OCI-LY7 (cell line): ENCODE measurements at regions not wholly inside any gene's neighbourhood (a gene's known extent, or its start where the extent isn't known, plus 50 kb on each side); places are given as distances from the start of the nearest gene placed in this dataset.

Experiments
- BruUV-seq: library from RNA; stranded (reverse); fragments of 400-500 nt; replicated peaks from 2 replicates; lab custom pipeline; 2021; lab: Mats Ljungman, UMichigan
- CTCF ChIA-PET: fragments of 300-600 bp; sonication (Branson Sonifier 250); formaldehyde crosslinking; loops from one replicate; lab custom pipeline; 2022; ENCODE audit warnings: antibody characterized with exemption; ENCODE audit not compliant: unreplicated experiment; lab: Charles Lee
- POLR2A ChIA-PET: fragments of 300-600 bp; sonication (Branson Sonifier 250); formaldehyde crosslinking; loops from one replicate; lab custom pipeline; 2022; ENCODE audit warnings: antibody characterized with exemption; lab: Charles Lee
- DNase-seq: peaks from one replicate; pipeline ENCODE4 v3.0.0-alpha.2; 2015; ENCODE audit warnings: low spot score
- H2AFZ ChIP-seq: fragments of 200-600 bp; sonication (generic), shearing (Covaris generic); 2 replicates; pipeline ENCODE4 v1.6.1; 2014; ENCODE audit warnings: mild to moderate bottlenecking, antibody characterized with exemption, low read length, moderate library complexity
- H3K27ac ChIP-seq: fragments of 200-600 bp; sonication (generic); 2 replicates; pipeline ENCODE4 v1.5.1; 2014; ENCODE audit warnings: mixed run types, low read depth, mild to moderate bottlenecking, moderate library complexity, low read length, inconsistent platforms; ENCODE audit not compliant: poor library complexity, severe bottlenecking
- H3K36me3 ChIP-seq: fragments of 200-600 bp; sonication (generic); 2 replicates; pipeline ENCODE4 v1.6.1; 2014; ENCODE audit warnings: mild to moderate bottlenecking, antibody characterized with exemption, low read length, moderate library complexity, mixed read lengths; ENCODE audit not compliant: insufficient read depth
- H3K4me1 ChIP-seq: fragments of 200-600 bp; sonication (generic); 2 replicates; pipeline ENCODE4 v1.5.1; 2014; ENCODE audit warnings: mild to moderate bottlenecking, low read length; ENCODE audit not compliant: insufficient read depth, poor library complexity, severe bottlenecking
- H3K4me2 ChIP-seq: fragments of 200-600 bp; sonication (generic); 2 replicates; pipeline ENCODE4 v1.6.1; 2014; ENCODE audit warnings: mild to moderate bottlenecking, low read length
- H3K4me3 ChIP-seq: fragments of 200-600 bp; sonication (generic); 2 replicates; pipeline ENCODE4 v1.5.1; 2014; ENCODE audit warnings: mild to moderate bottlenecking, low read depth, low read length; ENCODE audit not compliant: poor library complexity, severe bottlenecking
- H3K79me2 ChIP-seq: fragments of 200-600 bp; sonication (generic); 2 replicates; pipeline ENCODE4 v1.6.1; 2016; ENCODE audit warnings: low read depth, mild to moderate bottlenecking, low read length, moderate library complexity, mixed read lengths; ENCODE audit not compliant: insufficient read depth
- H3K9me2 ChIP-seq: fragments of 200-600 bp; sonication (generic); 2 replicates; pipeline ENCODE4 v1.6.1; 2016; ENCODE audit warnings: mild to moderate bottlenecking, low read length, mixed read lengths; ENCODE audit not compliant: insufficient read depth
- H3K9me3 ChIP-seq: fragments of 200-600 bp; sonication (generic); 2 replicates; pipeline ENCODE4 v1.6.1; 2014; ENCODE audit warnings: mild to moderate bottlenecking, mixed run types, low read length, mixed read lengths
- H4K20me1 ChIP-seq: fragments of 200-600 bp; sonication (generic); 2 replicates; pipeline ENCODE4 v1.6.1; 2014; ENCODE audit warnings: mild to moderate bottlenecking, antibody characterized with exemption, low read length, moderate library complexity, mixed read lengths; ENCODE audit not compliant: insufficient read depth
- CTCF ChIP-seq: fragments of 200-600 bp; sonication (generic); conservative IDR thresholded peaks from 2 replicates; pipeline ENCODE4 v1.5.1; 2014; ENCODE audit warnings: mild to moderate bottlenecking, antibody characterized with exemption, low read length, moderate library complexity, mixed read lengths
- EZH2phosphoT487 ChIP-seq: fragments of 200-600 bp; sonication (generic); IDR thresholded peaks from 2 replicates; pipeline ENCODE4 v1.6.1; 2018; ENCODE audit warnings: low read depth, borderline replicate concordance, mild to moderate bottlenecking, mixed run types, antibody characterized with exemption, low read length, moderate library complexity, mixed read lengths
- intact Hi-C: fragments of 100-400 bp; cut with micrococcal nuclease; formaldehyde crosslinking; loops from one replicate; pipeline ENCODE4 v1.10.0; 2022; ENCODE audit not compliant: unreplicated experiment

GRCh38 chr6:22975079-22975478 is 405.7 kb downstream of the HDGFL1 start:
- H3K79me2 ChIP-seq = no peaks in the 10 kb centered on the region
- no peak overlapping the region for H3K4me2 ChIP-seq
- TF ChIP-seq EZH2phosphoT487 (no peak), CTCF (no peak)
- no peak overlapping the region for H2AFZ ChIP-seq
- no peak for DNase-seq
- CTCF ChIA-PET = no interaction called here
- H3K27ac ChIP-seq = no peak overlapping the region
- H3K4me1 ChIP-seq = no peaks in the 10 kb centered on the region
- intact Hi-C loops = no loop called here
- H3K4me3 ChIP-seq = no peak overlapping the region
- no peaks in the 10 kb centered on the region for H4K20me1 ChIP-seq
- no peaks in the 10 kb centered on the region for H3K9me3 ChIP-seq
- POLR2A ChIA-PET = no interaction called here
- no peaks in the 10 kb centered on the region for H3K36me3 ChIP-seq
- BruUV-seq = no TSS peak
- no peaks in the 10 kb centered on the region for H3K9me2 ChIP-seq

GRCh38 chr6:22980446-22980845 is 411.1 kb downstream of the HDGFL1 start:
- ChIA-PET POLR2A (no interaction called here), CTCF (no interaction called here)
- no peaks in the 10 kb centered on the region for H3K4me1 ChIP-seq
- no peak for DNase-seq
- no peaks in the 10 kb centered on the region for H3K9me2 ChIP-seq
- no peak overlapping the region for H3K4me2 ChIP-seq
- intact Hi-C loops = no loop called here
- H3K27ac ChIP-seq = no peak overlapping the region
- H3K36me3 ChIP-seq = no peaks in the 10 kb centered on the region
- BruUV-seq = no TSS peak
- no peak overlapping the region for H3K4me3 ChIP-seq
- H3K9me3 ChIP-seq = no peaks in the 10 kb centered on the region
- TF ChIP-seq CTCF = no peak
- H3K79me2 ChIP-seq = no peaks in the 10 kb centered on the region
- no peak overlapping the region for H2AFZ ChIP-seq
- H4K20me1 ChIP-seq = no peaks in the 10 kb centered on the region

- POLR2A ChIA-PET = no interaction called here
- CTCF ChIA-PET = no interaction called here
- Histone ChIP-seq H3K79me2 (no peaks in the 10 kb centered on the region), H3K9me2 (no peaks in the 10 kb centered on the region), H3K4me3 (no peak overlapping the region), H3K4me1 (no peaks in the 10 kb centered on the region), H3K27ac (no peak overlapping the region), H4K20me1 (no peaks in the 10 kb centered on the region), H3K9me3 (no peaks in the 10 kb centered on the region), H3K36me3 (no peaks in the 10 kb centered on the region), H3K4me2 (no peak overlapping the region), H2AFZ (no peak overlapping the region)
- BruUV-seq = no TSS peak
- no peak for DNase-seq
- intact Hi-C loops = no loop called here
- no peak for TF ChIP-seq CTCF
- no peak for TF ChIP-seq EZH2phosphoT487
Observed at GRCh38 chr6:23002044-23002619, 432.8 kb downstream of the HDGFL1 start.
